ENCODE measurements at regions not wholly inside any gene's neighbourhood (a gene's known extent, or its start where the extent isn't known, plus 50 kb on each side); places are given as distances from the start of the nearest gene placed in this dataset.

DNA sequence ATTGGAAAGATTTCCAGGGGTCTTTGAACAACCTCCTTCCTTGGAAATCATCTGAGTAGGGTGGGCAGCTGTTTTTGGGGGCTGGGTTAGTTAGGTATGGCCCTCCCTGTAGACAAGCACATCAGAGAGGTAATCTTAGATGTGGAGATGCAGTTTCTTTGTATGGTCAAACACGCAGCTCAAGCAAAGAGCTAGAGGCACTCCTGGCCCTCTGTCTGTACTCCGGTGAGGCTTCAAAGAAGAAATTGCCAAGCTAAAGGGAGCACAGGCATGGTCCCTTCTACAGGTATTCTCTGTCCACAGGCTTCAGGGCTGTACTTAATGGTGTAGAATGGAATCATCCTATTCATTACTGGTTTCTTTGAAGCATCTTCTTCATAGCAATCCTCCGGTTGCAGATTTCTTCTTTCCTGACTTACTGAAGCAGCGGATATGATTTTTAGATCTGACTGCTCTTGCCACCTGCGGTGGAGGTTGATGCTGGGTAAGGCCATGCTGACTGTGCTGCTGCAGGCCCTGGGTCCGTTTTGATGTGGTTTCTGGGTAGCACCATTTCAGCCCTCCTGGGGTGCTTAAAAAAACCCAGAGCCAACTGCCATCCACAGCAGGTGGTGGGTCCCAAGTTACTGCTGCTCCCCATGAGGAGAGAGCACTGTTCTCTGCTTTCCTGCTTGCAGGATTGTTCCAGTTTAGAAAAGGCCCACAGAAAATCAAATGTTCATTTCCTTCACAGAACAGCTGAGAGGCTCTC lies 318.9 kb upstream of the GATB start:
- TF ChIP-seq, protein P1, sequence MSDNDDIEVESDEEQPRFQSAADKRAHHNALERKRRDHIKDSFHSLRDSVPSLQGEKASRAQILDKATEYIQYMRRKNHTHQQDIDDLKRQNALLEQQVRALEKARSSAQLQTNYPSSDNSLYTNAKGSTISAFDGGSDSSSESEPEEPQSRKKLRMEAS (IDR thresholded peaks at IDR 0.05): no peak
- TF ChIP-seq, protein P2, sequence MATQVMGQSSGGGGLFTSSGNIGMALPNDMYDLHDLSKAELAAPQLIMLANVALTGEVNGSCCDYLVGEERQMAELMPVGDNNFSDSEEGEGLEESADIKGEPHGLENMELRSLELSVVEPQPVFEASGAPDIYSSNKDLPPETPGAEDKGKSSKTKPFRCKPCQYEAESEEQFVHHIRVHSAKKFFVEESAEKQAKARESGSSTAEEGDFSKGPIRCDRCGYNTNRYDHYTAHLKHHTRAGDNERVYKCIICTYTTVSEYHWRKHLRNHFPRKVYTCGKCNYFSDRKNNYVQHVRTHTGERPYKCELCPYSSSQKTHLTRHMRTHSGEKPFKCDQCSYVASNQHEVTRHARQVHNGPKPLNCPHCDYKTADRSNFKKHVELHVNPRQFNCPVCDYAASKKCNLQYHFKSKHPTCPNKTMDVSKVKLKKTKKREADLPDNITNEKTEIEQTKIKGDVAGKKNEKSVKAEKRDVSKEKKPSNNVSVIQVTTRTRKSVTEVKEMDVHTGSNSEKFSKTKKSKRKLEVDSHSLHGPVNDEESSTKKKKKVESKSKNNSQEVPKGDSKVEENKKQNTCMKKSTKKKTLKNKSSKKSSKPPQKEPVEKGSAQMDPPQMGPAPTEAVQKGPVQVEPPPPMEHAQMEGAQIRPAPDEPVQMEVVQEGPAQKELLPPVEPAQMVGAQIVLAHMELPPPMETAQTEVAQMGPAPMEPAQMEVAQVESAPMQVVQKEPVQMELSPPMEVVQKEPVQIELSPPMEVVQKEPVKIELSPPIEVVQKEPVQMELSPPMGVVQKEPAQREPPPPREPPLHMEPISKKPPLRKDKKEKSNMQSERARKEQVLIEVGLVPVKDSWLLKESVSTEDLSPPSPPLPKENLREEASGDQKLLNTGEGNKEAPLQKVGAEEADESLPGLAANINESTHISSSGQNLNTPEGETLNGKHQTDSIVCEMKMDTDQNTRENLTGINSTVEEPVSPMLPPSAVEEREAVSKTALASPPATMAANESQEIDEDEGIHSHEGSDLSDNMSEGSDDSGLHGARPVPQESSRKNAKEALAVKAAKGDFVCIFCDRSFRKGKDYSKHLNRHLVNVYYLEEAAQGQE (IDR thresholded peaks at IDR 0.05; ENCODE audit: low read depth): no peak
- TF ChIP-seq, protein P3, sequence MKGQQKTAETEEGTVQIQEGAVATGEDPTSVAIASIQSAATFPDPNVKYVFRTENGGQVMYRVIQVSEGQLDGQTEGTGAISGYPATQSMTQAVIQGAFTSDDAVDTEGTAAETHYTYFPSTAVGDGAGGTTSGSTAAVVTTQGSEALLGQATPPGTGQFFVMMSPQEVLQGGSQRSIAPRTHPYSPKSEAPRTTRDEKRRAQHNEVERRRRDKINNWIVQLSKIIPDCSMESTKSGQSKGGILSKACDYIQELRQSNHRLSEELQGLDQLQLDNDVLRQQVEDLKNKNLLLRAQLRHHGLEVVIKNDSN (IDR thresholded peaks at IDR 0.05): no peak
- no peak for TF ChIP-seq EP300 (IDR thresholded peaks at IDR 0.05; ENCODE audit: borderline replicate concordance)
- no peak for TF ChIP-seq TAF1 (IDR thresholded peaks at IDR 0.05; ENCODE audit: low read depth)
- no peak for TF ChIP-seq FOXM1 (IDR thresholded peaks at IDR 0.05; ENCODE audit: borderline replicate concordance, low read depth)
- TF ChIP-seq RAD21 (IDR thresholded peaks at IDR 0.05; ENCODE audit: low read depth): no peak
